NCI-H1436 (cell line): ENCODE measurements at regions not wholly inside any gene's neighbourhood (a gene's known extent, or its start where the extent isn't known, plus 50 kb on each side); places are given as distances from the start of the nearest gene placed in this dataset.
A peak's percentile ranks its signal among the peaks of the same experiment; 100 is the strongest.

ENCODE experiments used
- DNase-seq: peaks from one replicate; lab custom pipeline; 2025; lab: John Stamatoyannopoulos, UW

- no peak for DNase-seq
These were observed 147.0 kb upstream of the THRB start for GRCh38 chr3:24641628-24642027.

GRCh38 chr3:24645047-24645446 lies 150.4 kb upstream of the THRB start:
- no peak for DNase-seq

GRCh38 chr3:24646790-24647189 lies 152.1 kb upstream of the THRB start:
- DNase-seq = no peak

GRCh38 chr3:24648063-24648462 lies 153.4 kb upstream of the THRB start:
- DNase-seq = no peak

- DNase-seq = no peak
These were observed 156.2 kb upstream of the THRB start for GRCh38 chr3:24650839-24651238.

GRCh38 chr3:24657870-24658510 lies 163.3 kb upstream of the THRB start:
- no peak for DNase-seq

- no peak for DNase-seq
These were observed 166.5 kb upstream of the THRB start for GRCh38 chr3:24661175-24661584.

- DNase-seq = no peak
These were observed 168.0 kb upstream of the THRB start for GRCh38 chr3:24662449-24663345.

GRCh38 chr3:24663406-24663805 lies 168.8 kb upstream of the THRB start:
- no peak for DNase-seq

- DNase-seq = no peak
These were observed 173.4 kb upstream of the THRB start for GRCh38 chr3:24668039-24668438.

GRCh38 chr3:24670871-24671270 lies 176.2 kb upstream of the THRB start:
- DNase-seq = no peak

- no peak for DNase-seq
These were observed 178.9 kb upstream of the THRB start for GRCh38 chr3:24673596-24673995.

- DNase-seq = no peak
These were observed 179.6 kb upstream of the THRB start for GRCh38 chr3:24674261-24674660.

GRCh38 chr3:24678021-24678420 lies 183.4 kb upstream of the THRB start:
- DNase-seq = no peak

GRCh38 chr3:24678421-24678865 lies 183.8 kb upstream of the THRB start:
- DNase-seq = no peak

- DNase-seq = no peak
These were observed 184.8 kb upstream of the THRB start for GRCh38 chr3:24679429-24679828.

- DNase-seq = no peak
These were observed 185.7 kb upstream of the THRB start for GRCh38 chr3:24680214-24680967.

- DNase-seq = no peak
These were observed 187.5 kb upstream of the THRB start for GRCh38 chr3:24682141-24682547.

GRCh38 chr3:24683090-24683489 lies 188.4 kb upstream of the THRB start:
- no peak for DNase-seq

- peak; percentile 19 for DNase-seq
These were observed 189.2 kb upstream of the THRB start for GRCh38 chr3:24683633-24684384.

GRCh38 chr3:24684506-24685023 lies 189.9 kb upstream of the THRB start:
- no peak for DNase-seq

GRCh38 chr3:24686808-24687207 lies 192.2 kb upstream of the THRB start:
- DNase-seq = no peak
